CD4-positive, alpha-beta T cell treated with Interleukin-12 subunit alpha and Interleukin-12 subunit beta, for 1 hour (primary cell): ENCODE measurements at regions not wholly inside any gene's neighbourhood (a gene's known extent, or its start where the extent isn't known, plus 50 kb on each side); places are given as distances from the start of the nearest gene placed in this dataset.

Experiments used
- DNase-seq: peaks from one replicate; pipeline ENCODE4 v3.0.0-alpha.2; 2020

DNA sequence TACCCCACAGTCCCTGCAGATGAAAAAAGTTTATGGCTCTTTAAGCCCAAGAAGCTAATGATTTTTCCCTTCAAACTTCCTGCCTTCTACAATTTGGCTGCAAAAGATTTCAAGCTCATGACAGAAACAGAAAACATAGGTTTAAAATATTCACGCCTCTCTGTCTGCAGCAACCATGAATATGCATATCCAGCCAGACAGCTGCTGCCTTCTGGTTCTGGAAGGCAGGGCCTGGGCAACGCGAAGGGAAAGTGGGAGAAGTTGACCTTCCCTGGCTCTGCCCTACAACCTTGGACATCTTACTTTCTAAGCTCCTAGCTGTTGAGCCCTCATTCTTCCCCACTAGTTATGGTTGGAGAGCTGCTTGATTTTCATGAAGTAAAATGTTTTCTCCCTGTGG lies 64.8 kb upstream of the CLINT1 start:
- DNase-seq: no peak

DNA sequence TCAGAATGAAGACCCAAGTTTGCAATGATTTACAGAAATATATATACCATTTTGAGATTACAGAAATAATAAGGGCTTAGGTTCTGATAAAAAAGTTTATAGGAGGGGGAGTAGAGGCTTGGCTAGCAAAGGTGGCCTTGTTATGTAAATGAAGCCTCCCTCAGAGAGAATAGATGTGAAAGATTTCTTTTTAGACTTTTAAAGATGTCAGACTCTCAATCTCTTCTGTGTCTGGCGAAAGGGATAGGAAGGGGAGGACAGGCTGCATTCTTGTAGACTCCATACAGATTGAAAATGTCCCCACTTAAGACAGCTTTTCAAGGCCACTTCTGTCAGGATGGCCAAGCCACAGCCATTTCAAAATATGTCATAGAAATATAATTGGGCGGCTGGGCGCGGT lies 63.1 kb upstream of the CLINT1 start:
- DNase-seq: no peak

DNA sequence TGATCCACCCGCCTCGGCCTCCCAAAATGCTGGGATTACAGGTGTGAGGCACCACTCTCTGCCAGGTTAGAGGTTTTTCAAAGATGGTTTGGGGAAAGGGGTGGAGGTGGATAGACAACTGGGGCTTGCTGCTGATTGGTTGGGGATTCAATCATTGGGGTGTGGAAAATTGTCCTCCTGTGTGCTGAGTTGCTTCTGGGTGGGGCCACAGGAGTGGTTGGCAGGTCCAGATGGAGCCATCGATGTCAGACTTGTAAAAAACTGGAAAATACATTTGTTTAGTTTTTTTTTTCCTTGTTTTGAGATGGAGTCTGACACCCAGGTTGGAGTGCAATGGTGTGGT lies 61.9 kb upstream of the CLINT1 start:
- no peak for DNase-seq

DNA sequence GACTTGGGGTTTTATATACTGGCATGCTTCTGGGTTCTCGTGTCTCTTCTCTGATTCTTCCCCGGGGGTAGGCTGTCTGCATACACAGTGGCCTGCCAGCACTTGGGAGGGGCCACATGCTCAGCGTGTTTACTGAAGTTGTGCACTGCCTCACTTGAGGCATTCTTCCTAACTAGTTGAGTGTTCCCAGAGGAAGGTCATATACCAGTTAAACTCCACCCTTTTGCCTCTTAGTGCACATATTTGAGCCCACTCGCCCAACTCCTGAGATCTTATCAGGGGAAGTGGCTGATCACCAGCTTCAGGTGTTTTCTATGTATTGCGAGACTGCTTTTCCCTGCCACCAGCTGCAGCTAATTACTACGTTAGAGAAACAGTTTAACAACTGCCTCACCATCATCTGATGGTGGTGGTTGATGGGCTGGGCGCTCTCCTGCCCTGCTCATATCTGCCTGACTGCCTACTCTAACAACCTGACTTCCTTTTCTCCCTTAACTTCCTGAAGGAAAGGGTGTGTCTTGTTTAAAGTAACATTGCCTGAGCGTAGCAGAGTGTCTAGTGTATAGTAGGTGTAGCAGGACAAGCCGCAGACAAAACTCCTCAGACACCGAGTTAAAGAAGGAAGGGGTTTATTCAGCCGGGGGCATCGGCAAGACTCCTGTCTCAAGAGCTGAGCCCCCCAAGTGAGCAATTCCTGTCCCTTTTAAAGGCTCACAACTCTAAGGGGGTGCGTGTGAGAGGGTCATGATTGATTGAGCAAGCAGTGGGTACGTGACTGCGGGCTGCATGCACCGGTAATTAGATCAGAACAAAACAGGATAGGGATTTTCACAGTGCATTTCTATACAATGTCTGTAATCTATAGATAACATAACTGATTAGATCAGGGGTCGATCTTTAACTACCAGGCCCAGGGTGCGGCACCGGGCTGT lies 60.1 kb upstream of the CLINT1 start:
- DNase-seq: peak; percentile 10

DNA sequence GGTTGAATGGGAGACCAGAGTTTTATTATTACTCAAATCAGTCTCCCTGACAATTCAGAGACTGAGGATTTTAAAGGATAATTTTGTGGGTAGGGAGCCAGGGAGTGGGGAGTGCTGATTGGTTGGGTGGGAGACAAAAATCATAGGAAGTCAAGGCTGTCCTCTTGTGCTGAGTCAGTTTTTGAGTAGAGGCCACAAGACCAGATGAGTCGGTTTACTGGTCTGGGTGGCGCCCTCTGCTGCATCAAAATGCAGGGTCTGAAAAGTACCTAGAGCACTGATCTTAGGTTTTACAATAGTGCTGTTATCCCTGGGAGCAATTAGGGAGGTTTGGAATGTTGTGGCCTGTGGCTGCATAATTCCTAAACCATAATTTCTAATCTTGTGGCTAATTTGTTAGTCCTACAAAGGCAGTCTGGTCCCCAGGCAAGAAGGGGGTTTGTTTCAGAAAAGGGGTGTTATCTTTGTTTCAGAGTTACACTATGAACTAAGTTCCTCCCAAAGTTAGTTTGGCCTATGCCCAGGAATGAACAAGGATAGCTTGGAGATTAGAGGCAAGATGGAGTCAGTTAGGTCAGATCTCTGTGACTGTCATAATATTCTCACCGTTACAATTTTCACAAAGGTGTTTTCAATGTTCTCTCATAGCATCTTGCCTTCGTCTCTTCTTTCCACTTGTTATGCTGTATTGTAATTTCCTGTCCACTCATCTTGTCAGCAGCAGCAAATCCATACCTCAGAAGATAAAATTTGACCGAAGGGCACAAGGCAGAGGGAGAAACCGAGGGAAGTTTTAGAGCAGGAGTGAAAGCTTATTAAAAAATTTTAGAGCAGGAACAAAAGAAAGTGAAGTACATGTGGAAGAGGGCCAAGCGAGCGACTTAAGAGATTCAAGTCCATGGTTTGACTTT lies 59.2 kb upstream of the CLINT1 start:
- peak; percentile 56 for DNase-seq

DNA sequence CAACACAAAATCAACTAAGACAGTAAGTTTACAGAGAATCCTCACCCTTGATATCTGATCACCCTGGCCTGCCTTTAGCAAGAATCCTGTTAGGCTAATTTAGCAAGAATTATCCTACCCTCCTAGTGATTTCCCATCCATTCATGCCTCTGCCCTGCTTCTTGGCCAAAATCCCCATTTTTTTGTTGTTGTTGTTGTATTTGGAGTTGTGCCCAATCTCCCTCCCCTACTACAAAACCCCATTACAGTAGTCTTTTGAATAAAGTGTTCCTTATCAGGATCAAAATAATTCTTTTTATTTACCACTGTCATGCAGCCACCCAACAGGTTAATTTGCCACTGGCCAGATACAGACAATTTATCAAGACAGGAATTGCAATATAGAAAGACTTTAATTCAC lies 58.5 kb upstream of the CLINT1 start:
- no peak for DNase-seq

DNA sequence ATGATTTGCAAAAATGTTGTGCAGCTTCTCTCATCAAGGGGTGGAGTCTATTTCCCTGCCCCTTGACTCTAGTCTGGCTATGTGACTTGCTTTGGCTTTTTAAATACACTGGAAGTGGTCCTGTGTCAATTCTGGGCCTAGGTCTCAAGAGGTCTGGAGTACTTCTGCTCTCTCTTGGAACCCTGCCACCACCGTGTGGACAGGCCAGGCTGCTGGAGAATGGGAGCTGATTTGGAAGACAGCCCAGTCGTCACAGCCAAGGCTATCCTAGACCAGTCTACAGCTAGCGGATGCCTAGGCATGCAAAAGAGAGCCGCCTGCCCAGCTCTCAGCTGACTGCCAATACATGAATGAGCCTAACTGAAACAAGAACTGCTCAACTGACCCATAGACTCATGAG lies 56.7 kb upstream of the CLINT1 start:
- DNase-seq: no peak

DNA sequence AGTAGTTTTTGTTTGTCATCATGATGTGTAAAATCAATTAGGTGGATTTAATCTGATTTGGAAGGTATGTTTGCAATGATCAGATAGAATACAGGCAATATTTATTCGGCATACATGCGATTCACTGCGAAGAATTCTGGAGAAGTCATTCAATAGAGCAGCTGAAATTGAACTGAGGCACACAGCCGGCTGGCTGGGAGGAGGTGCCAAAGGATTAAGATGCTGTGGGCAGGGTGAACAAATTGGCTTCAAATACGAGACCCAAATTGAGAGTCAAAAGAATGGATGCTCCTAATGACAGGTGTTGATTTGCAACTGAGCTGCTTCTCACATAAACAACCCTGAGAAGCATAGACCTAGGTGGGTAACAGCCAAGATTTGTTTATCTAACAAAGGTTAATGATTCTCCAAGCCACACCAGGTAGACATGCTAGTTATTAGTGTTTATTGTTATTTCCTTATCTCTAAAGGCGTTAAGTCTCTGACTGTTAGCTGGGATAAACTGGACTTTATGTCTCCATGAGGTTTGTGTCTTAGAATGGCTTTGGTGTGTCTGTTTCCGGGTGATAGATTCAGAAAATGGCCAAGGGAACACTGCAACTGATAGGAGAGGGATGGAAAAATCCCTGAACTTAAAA lies 55.3 kb upstream of the CLINT1 start:
- DNase-seq: no peak

DNA sequence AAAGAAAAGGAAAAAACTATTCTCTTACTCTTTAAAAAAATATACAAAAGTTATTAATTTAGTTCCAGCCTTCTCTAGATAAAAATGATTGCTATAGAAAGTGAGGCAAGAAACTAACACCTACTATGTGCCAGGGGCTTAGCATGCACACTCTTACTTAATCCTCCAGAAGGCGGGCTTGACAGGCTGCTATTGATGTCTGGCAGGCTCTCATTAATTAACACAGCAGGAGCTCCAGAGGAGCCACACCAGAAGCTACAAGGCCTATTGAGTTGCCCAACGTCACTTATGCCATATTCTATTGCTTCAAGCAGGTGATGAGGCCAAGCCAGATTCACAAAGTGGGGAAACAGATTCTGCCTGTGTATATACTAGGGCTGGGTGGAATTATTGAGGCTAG lies 54.6 kb upstream of the CLINT1 start:
- no peak for DNase-seq

DNA sequence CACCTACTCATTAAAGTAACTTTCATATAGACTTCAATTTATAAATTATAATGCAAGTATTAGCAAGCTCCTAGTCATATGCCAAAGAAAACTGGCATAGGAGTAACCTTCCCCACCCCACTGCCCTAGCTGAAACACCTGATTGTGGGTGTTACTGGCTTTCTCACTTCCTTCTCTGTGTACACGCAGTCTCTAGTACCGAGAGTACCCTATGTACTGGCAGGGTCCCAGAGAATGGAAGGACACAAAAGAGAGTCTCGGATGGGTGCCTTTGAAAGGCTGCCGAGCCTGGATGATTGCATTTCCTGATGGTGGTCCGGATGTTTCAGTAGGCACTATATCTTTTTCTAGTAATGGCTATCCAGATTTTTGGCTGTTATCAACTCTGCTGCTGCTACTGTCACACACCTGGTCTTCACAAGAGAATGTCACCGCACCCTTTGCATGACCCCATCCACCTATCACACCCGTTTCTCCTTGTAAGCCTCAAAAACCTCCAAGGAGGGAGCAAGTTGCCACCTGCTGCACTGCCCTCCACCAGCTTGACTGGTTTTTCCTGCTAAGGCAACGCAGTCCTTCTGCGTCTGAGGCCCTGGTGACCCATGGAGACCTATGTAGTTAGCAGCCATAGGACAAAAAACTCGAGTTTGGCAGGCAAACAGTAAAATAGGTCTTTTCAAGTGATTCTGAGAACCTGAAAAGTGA lies 53.8 kb upstream of the CLINT1 start:
- no peak for DNase-seq

DNA sequence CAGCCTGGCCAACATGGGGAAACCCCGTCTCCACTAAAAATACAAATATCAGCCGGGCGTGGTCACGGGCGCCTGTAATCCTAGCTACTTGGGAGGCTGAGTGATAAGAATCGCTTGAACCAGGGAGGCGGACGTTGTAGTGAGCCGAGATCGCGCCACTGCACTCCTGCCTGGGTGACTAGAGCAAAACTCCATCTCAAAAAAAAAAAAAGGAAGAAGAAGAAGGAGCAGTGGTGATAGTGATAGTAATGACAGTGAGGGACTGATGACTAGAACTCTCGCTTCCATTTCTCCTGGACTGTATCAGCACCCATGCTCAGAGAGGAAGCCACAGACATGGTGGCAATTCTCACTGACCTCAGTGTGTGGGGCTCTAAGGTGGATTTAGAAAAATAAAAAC lies 52.6 kb upstream of the CLINT1 start:
- DNase-seq: no peak
